Activated T-cell treated with anti-CD3 and anti-CD28 coated beads for 48 hours (primary cell): ENCODE measurements at regions not wholly inside any gene's neighbourhood (a gene's known extent, or its start where the extent isn't known, plus 50 kb on each side); places are given as distances from the start of the nearest gene placed in this dataset.

Source experiments
- DNase-seq: peaks from one replicate; pipeline ENCODE4 v3.0.0-alpha.2; 2020; ENCODE audit warnings: low read depth

- no peak for DNase-seq
Observed at GRCh38 chr2:103103678-103104077, 341.8 kb downstream of the TMEM182 start.

GRCh38 chr2:103119352-103119751 lies 357.5 kb downstream of the TMEM182 start:
- DNase-seq, result no peak

- DNase-seq, result no peak
Observed at GRCh38 chr2:103121106-103121505, 359.3 kb downstream of the TMEM182 start.

- DNase-seq, result no peak
Observed at GRCh38 chr2:103123516-103123915, 361.7 kb downstream of the TMEM182 start.

GRCh38 chr2:103130857-103131256 lies 369.0 kb downstream of the TMEM182 start:
- DNase-seq, result no peak

- no peak for DNase-seq
Observed at GRCh38 chr2:103132536-103133217, 370.8 kb downstream of the TMEM182 start.

GRCh38 chr2:103135679-103136078 lies 373.8 kb downstream of the TMEM182 start:
- DNase-seq, result no peak

GRCh38 chr2:103138123-103138901 lies 376.5 kb downstream of the TMEM182 start:
- no peak for DNase-seq

- no peak for DNase-seq
Observed at GRCh38 chr2:103139628-103140268, 377.9 kb downstream of the TMEM182 start.

GRCh38 chr2:103144837-103145236 lies 383.0 kb downstream of the TMEM182 start:
- DNase-seq, result no peak

GRCh38 chr2:103145739-103146138 lies 383.9 kb downstream of the TMEM182 start:
- no peak for DNase-seq

- no peak for DNase-seq
Observed at GRCh38 chr2:103151046-103151445, 389.2 kb downstream of the TMEM182 start.

- no peak for DNase-seq
Observed at GRCh38 chr2:103152556-103152955, 390.7 kb downstream of the TMEM182 start.

GRCh38 chr2:103153580-103154284 lies 391.9 kb downstream of the TMEM182 start:
- DNase-seq, result no peak

GRCh38 chr2:103155308-103155707 lies 393.5 kb downstream of the TMEM182 start:
- no peak for DNase-seq

- DNase-seq, result no peak
Observed at GRCh38 chr2:103159018-103159417, 397.2 kb downstream of the TMEM182 start.

- DNase-seq, result no peak
Observed at GRCh38 chr2:103161456-103162289, 399.8 kb downstream of the TMEM182 start.

GRCh38 chr2:103164748-103165147 lies 402.9 kb downstream of the TMEM182 start:
- no peak for DNase-seq

GRCh38 chr2:103165836-103166235 lies 404.0 kb downstream of the TMEM182 start:
- DNase-seq, result no peak

GRCh38 chr2:103166456-103167324 lies 404.9 kb downstream of the TMEM182 start:
- no peak for DNase-seq

- no peak for DNase-seq
Observed at GRCh38 chr2:103167599-103167998, 405.8 kb downstream of the TMEM182 start.
